SK-N-SH (cell line): ENCODE measurements at regions not wholly inside any gene's neighbourhood (a gene's known extent, or its start where the extent isn't known, plus 50 kb on each side); places are given as distances from the start of the nearest gene placed in this dataset.

Source experiments
- YY1 ChIP-seq: IDR thresholded peaks from 2 replicates; pipeline ENCODE4 v1.4.0; 2012; ENCODE audit warnings: low read depth, mild to moderate bottlenecking
- TF ChIP-seq, protein P1 (sequence below): IDR thresholded peaks from 2 replicates; pipeline ENCODE4 v1.6.1; 2012; ENCODE audit warnings: mild to moderate bottlenecking, low read depth, low read length, moderate library complexity
- TF ChIP-seq, protein P2 (sequence below): fragments of 200-600 bp; sonication (generic); IDR thresholded peaks from 2 replicates; pipeline ENCODE4 v1.6.1; 2017; ENCODE audit warnings: antibody characterized with exemption, mild to moderate bottlenecking, moderate library complexity

DNA sequence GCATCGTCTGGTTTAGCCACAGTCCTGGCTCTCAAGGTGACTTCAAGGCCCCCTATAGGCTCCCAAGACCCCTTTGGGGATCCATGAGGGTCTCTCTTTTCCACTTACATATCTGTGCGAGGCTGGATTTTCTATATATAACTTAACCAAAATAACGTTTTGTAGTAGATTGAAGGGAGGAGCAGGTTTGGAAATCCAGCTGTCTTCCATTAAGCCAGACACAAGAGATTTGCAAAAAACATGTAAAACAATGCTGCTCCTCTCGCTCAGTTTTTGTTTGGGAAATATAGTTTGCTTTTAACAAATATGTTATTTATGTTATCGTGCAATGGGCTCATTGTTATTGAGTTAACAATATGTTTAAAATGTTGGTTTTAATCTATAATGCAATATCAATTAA, 811.2 kb downstream of the TYW1 start:
- TF ChIP-seq, protein P1, sequence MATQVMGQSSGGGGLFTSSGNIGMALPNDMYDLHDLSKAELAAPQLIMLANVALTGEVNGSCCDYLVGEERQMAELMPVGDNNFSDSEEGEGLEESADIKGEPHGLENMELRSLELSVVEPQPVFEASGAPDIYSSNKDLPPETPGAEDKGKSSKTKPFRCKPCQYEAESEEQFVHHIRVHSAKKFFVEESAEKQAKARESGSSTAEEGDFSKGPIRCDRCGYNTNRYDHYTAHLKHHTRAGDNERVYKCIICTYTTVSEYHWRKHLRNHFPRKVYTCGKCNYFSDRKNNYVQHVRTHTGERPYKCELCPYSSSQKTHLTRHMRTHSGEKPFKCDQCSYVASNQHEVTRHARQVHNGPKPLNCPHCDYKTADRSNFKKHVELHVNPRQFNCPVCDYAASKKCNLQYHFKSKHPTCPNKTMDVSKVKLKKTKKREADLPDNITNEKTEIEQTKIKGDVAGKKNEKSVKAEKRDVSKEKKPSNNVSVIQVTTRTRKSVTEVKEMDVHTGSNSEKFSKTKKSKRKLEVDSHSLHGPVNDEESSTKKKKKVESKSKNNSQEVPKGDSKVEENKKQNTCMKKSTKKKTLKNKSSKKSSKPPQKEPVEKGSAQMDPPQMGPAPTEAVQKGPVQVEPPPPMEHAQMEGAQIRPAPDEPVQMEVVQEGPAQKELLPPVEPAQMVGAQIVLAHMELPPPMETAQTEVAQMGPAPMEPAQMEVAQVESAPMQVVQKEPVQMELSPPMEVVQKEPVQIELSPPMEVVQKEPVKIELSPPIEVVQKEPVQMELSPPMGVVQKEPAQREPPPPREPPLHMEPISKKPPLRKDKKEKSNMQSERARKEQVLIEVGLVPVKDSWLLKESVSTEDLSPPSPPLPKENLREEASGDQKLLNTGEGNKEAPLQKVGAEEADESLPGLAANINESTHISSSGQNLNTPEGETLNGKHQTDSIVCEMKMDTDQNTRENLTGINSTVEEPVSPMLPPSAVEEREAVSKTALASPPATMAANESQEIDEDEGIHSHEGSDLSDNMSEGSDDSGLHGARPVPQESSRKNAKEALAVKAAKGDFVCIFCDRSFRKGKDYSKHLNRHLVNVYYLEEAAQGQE: no peak
- TF ChIP-seq YY1: no peak
- TF ChIP-seq, protein P2, sequence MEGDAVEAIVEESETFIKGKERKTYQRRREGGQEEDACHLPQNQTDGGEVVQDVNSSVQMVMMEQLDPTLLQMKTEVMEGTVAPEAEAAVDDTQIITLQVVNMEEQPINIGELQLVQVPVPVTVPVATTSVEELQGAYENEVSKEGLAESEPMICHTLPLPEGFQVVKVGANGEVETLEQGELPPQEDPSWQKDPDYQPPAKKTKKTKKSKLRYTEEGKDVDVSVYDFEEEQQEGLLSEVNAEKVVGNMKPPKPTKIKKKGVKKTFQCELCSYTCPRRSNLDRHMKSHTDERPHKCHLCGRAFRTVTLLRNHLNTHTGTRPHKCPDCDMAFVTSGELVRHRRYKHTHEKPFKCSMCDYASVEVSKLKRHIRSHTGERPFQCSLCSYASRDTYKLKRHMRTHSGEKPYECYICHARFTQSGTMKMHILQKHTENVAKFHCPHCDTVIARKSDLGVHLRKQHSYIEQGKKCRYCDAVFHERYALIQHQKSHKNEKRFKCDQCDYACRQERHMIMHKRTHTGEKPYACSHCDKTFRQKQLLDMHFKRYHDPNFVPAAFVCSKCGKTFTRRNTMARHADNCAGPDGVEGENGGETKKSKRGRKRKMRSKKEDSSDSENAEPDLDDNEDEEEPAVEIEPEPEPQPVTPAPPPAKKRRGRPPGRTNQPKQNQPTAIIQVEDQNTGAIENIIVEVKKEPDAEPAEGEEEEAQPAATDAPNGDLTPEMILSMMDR: no peak
